SK-N-MC (cell line): ENCODE measurements at regions not wholly inside any gene's neighbourhood (a gene's known extent, or its start where the extent isn't known, plus 50 kb on each side); places are given as distances from the start of the nearest gene placed in this dataset.

Experiments
- EZH2 ChIP-seq: fragments of 200-600 bp; sonication (generic); IDR thresholded peaks from one replicate; pipeline ENCODE4 v1.6.1; 2017; ENCODE audit warnings: antibody characterized with exemption
- POLR2AphosphoS5 ChIP-seq: IDR thresholded peaks from 2 replicates; pipeline ENCODE4 v1.6.1; 2012; ENCODE audit warnings: mild to moderate bottlenecking, low read depth, low read length, borderline replicate concordance

GRCh38 chrX:26445288-26445687, 229.3 kb downstream of the MAGEB5 start:
- TF ChIP-seq POLR2AphosphoS5 (no peak), EZH2 (no peak)
